ENCODE measurements at regions not wholly inside any gene's neighbourhood (a gene's known extent, or its start where the extent isn't known, plus 50 kb on each side); places are given as distances from the start of the nearest gene placed in this dataset.

GRCh38 chr21:25384782-25385181, 222.5 kb downstream of the MRPL39 start:
- DNase-seq (ENCODE audit: low spot score), result no peak
- CTCF ChIA-PET, result interaction anchor here (0.6 to 1.4 kb wide), 3 partner anchors 19 to 377 kb away, joined by 3 read pairs; no protein-coding TSS in a partner anchor
- H3K27ac ChIP-seq, result no peak overlapping the region
- TF ChIP-seq CTCF (conservative IDR thresholded peaks at IDR 0.05; ENCODE audit: low read depth), result no peak
- POLR2A ChIA-PET (ENCODE audit: low non-redundant PET), result no interaction called here

GRCh38 chr21:25383545-25383944, 223.7 kb downstream of the MRPL39 start:
- ChIA-PET CTCF (no interaction called here), POLR2A (ENCODE audit: low non-redundant PET) (no interaction called here)
- TF ChIP-seq CTCF (conservative IDR thresholded peaks at IDR 0.05; ENCODE audit: low read depth), result no peak
- H3K27ac ChIP-seq, result no peak overlapping the region
- DNase-seq (ENCODE audit: low spot score), result no peak

GRCh38 chr21:25381936-25382452, 225.3 kb downstream of the MRPL39 start:
- H3K27ac ChIP-seq, result no peak overlapping the region
- DNase-seq (ENCODE audit: low spot score), result no peak
- no peak for TF ChIP-seq CTCF (conservative IDR thresholded peaks at IDR 0.05; ENCODE audit: low read depth)
- CTCF ChIA-PET, result interaction anchor here (1.2 kb wide), 1 partner anchor 98 kb away, joined by 3 read pairs; no protein-coding TSS in a partner anchor
- POLR2A ChIA-PET (ENCODE audit: low non-redundant PET), result no interaction called here

- DNase-seq (ENCODE audit: low spot score), result no peak
- ChIA-PET CTCF (no interaction called here), POLR2A (ENCODE audit: low non-redundant PET) (no interaction called here)
- no peak for TF ChIP-seq CTCF (conservative IDR thresholded peaks at IDR 0.05; ENCODE audit: low read depth)
- H3K27ac ChIP-seq, result no peak overlapping the region
These were observed 231.6 kb downstream of the MRPL39 start for GRCh38 chr21:25375675-25376074.

- TF ChIP-seq CTCF (conservative IDR thresholded peaks at IDR 0.05; ENCODE audit: low read depth), result no peak
- ChIA-PET CTCF (no interaction called here), POLR2A (ENCODE audit: low non-redundant PET) (no interaction called here)
- no peak for DNase-seq (ENCODE audit: low spot score)
- H3K27ac ChIP-seq, result no peak overlapping the region
These were observed 233.9 kb downstream of the MRPL39 start for GRCh38 chr21:25373126-25374082.

GRCh38 chr21:25371841-25372425, 235.3 kb downstream of the MRPL39 start:
- POLR2A ChIA-PET (ENCODE audit: low non-redundant PET), result no interaction called here
- no peak for TF ChIP-seq CTCF (conservative IDR thresholded peaks at IDR 0.05; ENCODE audit: low read depth)
- no peak for DNase-seq (ENCODE audit: low spot score)
- CTCF ChIA-PET, result no interaction called here
- no peak overlapping the region for H3K27ac ChIP-seq

All from RWPE1 (cell line).